HCT116 (cell line): ENCODE measurements at regions not wholly inside any gene's neighbourhood (a gene's known extent, or its start where the extent isn't known, plus 50 kb on each side); places are given as distances from the start of the nearest gene placed in this dataset.
"Not testable (repeated sequence)": the region's sequence is repeated elsewhere in the genome, so short reads cannot be mapped to it uniquely, and the experiment has no call there.

ENCODE experiments used
- ATAC-seq: fragments of 200-7000 bp; cut with Tn5 transposase; 2 replicates; pipeline ENCODE4 v1.9.1; 2020; ENCODE audit warnings: mild to moderate bottlenecking, moderate library complexity
- BruUV-seq: library from RNA; stranded (reverse); fragments of 400-500 nt; replicated peaks from 2 replicates; lab custom pipeline; 2021; lab: Mats Ljungman, UMichigan
- CTCF ChIA-PET: fragments of 300-600 bp; sonication (Branson Sonifier 250); formaldehyde crosslinking; loops from one replicate; lab custom pipeline; 2021; ENCODE audit warnings: antibody characterized with exemption; lab: Charles Lee
- POLR2A ChIA-PET: fragments of 300-600, 350-600 bp; sonication (Branson Sonifier 250); formaldehyde crosslinking; loops from one replicate; lab custom pipeline; 2021; ENCODE audit warnings: antibody characterized with exemption; lab: Charles Lee
- RAD21 ChIA-PET, 2 experiments: fragments of 300-600 bp; sonication (Branson Sonifier 250); formaldehyde crosslinking; loops; one replicate each; lab custom pipeline; 2023; ENCODE audit warnings: low total read pairs in 2 of 2; ENCODE audit not compliant: uncharacterized antibody in 2 of 2, unreplicated experiment in 2 of 2, low non-redundant PET in 1 of 2; lab: Charles Lee
- DNase-seq: peaks from one replicate; pipeline ENCODE4 v3.0.0-alpha.2; 2010; ENCODE audit warnings: low read depth, low spot score
- H2AFZ ChIP-seq: fragments of 200-600 bp; shearing (Covaris generic), sonication (generic); 2 replicates; pipeline ENCODE4 v1.6.1; 2017; ENCODE audit warnings: low read depth, mixed run types, mixed read lengths, antibody characterized with exemption, low read length; ENCODE audit not compliant: poor library complexity, severe bottlenecking
- H3K27ac ChIP-seq: 2 replicates; pipeline ENCODE4 v1.5.1; 2012; ENCODE audit warnings: low read depth, low read length
- H3K27me3 ChIP-seq: fragments of 200-600 bp; sonication (generic); 2 replicates; pipeline ENCODE4 v1.6.1; 2016; ENCODE audit warnings: mixed run types, low read length, mixed read lengths; ENCODE audit not compliant: insufficient read depth
- H3K36me3 ChIP-seq, 2 experiments: fragments of 200-500 bp in 1 of 2; fragments of 200-600 bp in 1 of 2; sonication (Bioruptor generic) in 1 of 2; sonication (generic) in 1 of 2; 2 replicates each; pipeline versions ENCODE4 v1.5.1 to v1.6.1; 2014 to 2016; ENCODE audit warnings: low read length in 2 of 2, inconsistent platforms in 1 of 2, mixed read lengths in 1 of 2, mixed run types in 1 of 2; ENCODE audit not compliant: insufficient read depth in 2 of 2, control insufficient read depth in 1 of 2
- H3K4me1 ChIP-seq, 2 experiments: fragments of 200-600 bp in 1 of 2; sonication (generic) in 1 of 2; 2 replicates each; pipeline versions ENCODE4 v1.5.1 to v1.6.1; 2012 to 2017; ENCODE audit warnings: low read length in 2 of 2, inconsistent platforms in 1 of 2, mild to moderate bottlenecking in 1 of 2, mixed read lengths in 1 of 2, mixed run types in 1 of 2, moderate library complexity in 1 of 2; ENCODE audit not compliant: insufficient read depth in 2 of 2, control insufficient read depth in 1 of 2
- H3K4me2 ChIP-seq: fragments of 200-600 bp; sonication (generic); 2 replicates; pipeline ENCODE4 v1.6.1; 2017; ENCODE audit warnings: mixed run types, low read length, mixed read lengths
- H3K4me3 ChIP-seq, 2 experiments: fragments of 200-600 bp in 1 of 2; sonication (generic) in 1 of 2; replicated peaks in 1 of 2; 2 replicates each; pipeline ENCODE4 v1.5.1; 2011 to 2016; ENCODE audit warnings: low read length in 2 of 2, control low read depth in 1 of 2, low read depth in 1 of 2, mild to moderate bottlenecking in 1 of 2, mixed read lengths in 1 of 2, mixed run types in 1 of 2
- H3K79me2 ChIP-seq: fragments of 200-600 bp; sonication (generic); 2 replicates; pipeline ENCODE4 v1.6.1; 2017; ENCODE audit warnings: mild to moderate bottlenecking, mixed run types, low read length, moderate library complexity, mixed read lengths; ENCODE audit not compliant: insufficient read depth
- H3K9ac ChIP-seq: fragments of 200-600 bp; sonication (generic); 2 replicates; pipeline ENCODE4 v1.6.1; 2016; ENCODE audit warnings: low read length, mixed read lengths
- H3K9me2 ChIP-seq: fragments of 200-600 bp; sonication (generic), shearing (Covaris generic); 2 replicates; pipeline ENCODE4 v1.6.1; 2017; ENCODE audit warnings: mixed run types, mild to moderate bottlenecking, moderate library complexity; ENCODE audit not compliant: insufficient read depth
- H3K9me3 ChIP-seq, 2 experiments: fragments of 200-500 bp in 1 of 2; fragments of 200-600 bp in 1 of 2; sonication (Bioruptor generic) in 1 of 2; sonication (generic) in 1 of 2; 2 replicates each; pipeline ENCODE4 v1.6.1; 2014 to 2017; ENCODE audit warnings: low read length in 2 of 2, mixed read lengths in 2 of 2, inconsistent platforms in 1 of 2, low read depth in 1 of 2, mild to moderate bottlenecking in 1 of 2, mixed run types in 1 of 2, moderate library complexity in 1 of 2; ENCODE audit not compliant: control insufficient read depth in 1 of 2, insufficient read depth in 1 of 2
- H4K20me1 ChIP-seq: fragments of 200-600 bp; sonication (generic), shearing (Covaris generic); 2 replicates; pipeline ENCODE4 v1.6.1; 2017; ENCODE audit warnings: mixed run types, mild to moderate bottlenecking, moderate library complexity; ENCODE audit not compliant: insufficient read depth
- CEBPB ChIP-seq: IDR thresholded peaks from 2 replicates; pipeline ENCODE4 v1.6.1; 2012; ENCODE audit warnings: low read depth
- ELF1 ChIP-seq: IDR thresholded peaks from 2 replicates; pipeline ENCODE4 v1.6.1; 2012; ENCODE audit warnings: low read depth, borderline replicate concordance
- EZH2 ChIP-seq: fragments of 200-600 bp; sonication (generic); IDR thresholded peaks from 2 replicates; pipeline ENCODE4 v1.6.1; 2017; ENCODE audit warnings: antibody characterized with exemption, mixed run types
- EZH2phosphoT487 ChIP-seq: fragments of 200-600 bp; IDR thresholded peaks from 2 replicates; pipeline ENCODE4 v1.6.1; 2018; ENCODE audit warnings: antibody characterized with exemption, borderline replicate concordance
- FOSL1 ChIP-seq: IDR thresholded peaks from 2 replicates; pipeline ENCODE4 v1.6.1; 2012; ENCODE audit warnings: low read depth
- POLR2A ChIP-seq: IDR thresholded peaks from 2 replicates; pipeline ENCODE4 v1.7.0; 2011; ENCODE audit warnings: borderline replicate concordance; ENCODE audit not compliant: insufficient read depth, insufficient read length; ENCODE audit errors: extremely low read depth
- SP1 ChIP-seq: IDR thresholded peaks from 2 replicates; pipeline ENCODE4 v1.6.1; 2012; ENCODE audit warnings: low read depth
- TCF7L2 ChIP-seq: IDR thresholded peaks from 2 replicates; pipeline ENCODE4 v1.7.0; 2011; ENCODE audit warnings: borderline replicate concordance, inconsistent platforms; ENCODE audit not compliant: insufficient read depth, insufficient read length; ENCODE audit errors: extremely low read depth
- YY1 ChIP-seq: IDR thresholded peaks from 2 replicates; pipeline ENCODE4 v1.6.1; 2011; ENCODE audit warnings: low read length, low read depth, moderate library complexity, mild to moderate bottlenecking; ENCODE audit not compliant: insufficient replicate concordance; ENCODE audit errors: extremely low read depth
- ZNF274 ChIP-seq: fragments of 200-500 bp; sonication (Bioruptor generic); IDR thresholded peaks from 2 replicates; pipeline ENCODE4 v1.6.1; 2014; ENCODE audit warnings: mild to moderate bottlenecking, low read depth, low read length, inconsistent platforms
- intact Hi-C: fragments of 100-400 bp; cut with micrococcal nuclease; formaldehyde crosslinking; loops from 2 replicates; pipeline ENCODE4 v1.10.0; 2022
- TF ChIP-seq, protein P1 (sequence below): IDR thresholded peaks from 2 replicates; pipeline ENCODE4 v1.6.1; 2011; ENCODE audit warnings: mild to moderate bottlenecking, low read length, moderate library complexity; ENCODE audit not compliant: insufficient replicate concordance; ENCODE audit errors: extremely low read depth
- TF ChIP-seq, protein P2 (sequence below): IDR thresholded peaks from 2 replicates; pipeline ENCODE4 v1.6.1; 2012; ENCODE audit warnings: low read depth
- TF ChIP-seq, protein P3 (sequence below): IDR thresholded peaks from 2 replicates; pipeline ENCODE4 v1.6.1; 2012
- TF ChIP-seq, protein P4 (sequence below): IDR thresholded peaks from 2 replicates; pipeline ENCODE4 v1.6.1; 2012

DNA sequence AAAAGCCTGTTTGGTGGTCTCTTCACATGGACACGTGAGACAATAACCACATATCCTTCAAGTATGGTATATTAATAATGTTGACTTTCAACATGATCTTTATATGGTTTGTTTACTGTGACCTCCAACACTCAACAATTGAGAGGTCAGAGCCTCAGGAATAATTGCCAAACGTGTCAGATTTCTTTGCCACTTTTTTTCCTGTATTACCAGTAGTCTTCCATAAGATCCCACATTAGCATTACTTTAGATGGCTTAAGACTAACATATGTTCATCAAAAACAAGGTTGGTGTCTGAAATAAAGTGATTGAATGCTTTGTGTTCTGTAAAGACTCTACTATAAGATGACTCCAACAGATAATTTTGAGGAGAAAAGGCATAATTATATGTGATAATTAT lies 118.7 kb upstream of the F3 start:
- BruUV-seq = no TSS peak
- Histone ChIP-seq H3K27ac (no peak overlapping the region), H3K9me3 (no peaks in the 10 kb centered on the region), H2AFZ (no peak overlapping the region), H4K20me1 (no peaks in the 10 kb centered on the region), H3K27me3 (no peaks in the 10 kb centered on the region), H3K36me3 (no peaks in the 10 kb centered on the region), H3K4me2 (no peak overlapping the region), H3K9ac (no peak overlapping the region)
- ATAC-seq = no peak
- POLR2A ChIA-PET = no interaction called here
- DNase-seq = no peak
- TF ChIP-seq FOSL1 = no peak
- no peak for TF ChIP-seq SP1
- no peak for TF ChIP-seq ZNF274
- no peak for TF ChIP-seq YY1
- TF ChIP-seq, protein P1, sequence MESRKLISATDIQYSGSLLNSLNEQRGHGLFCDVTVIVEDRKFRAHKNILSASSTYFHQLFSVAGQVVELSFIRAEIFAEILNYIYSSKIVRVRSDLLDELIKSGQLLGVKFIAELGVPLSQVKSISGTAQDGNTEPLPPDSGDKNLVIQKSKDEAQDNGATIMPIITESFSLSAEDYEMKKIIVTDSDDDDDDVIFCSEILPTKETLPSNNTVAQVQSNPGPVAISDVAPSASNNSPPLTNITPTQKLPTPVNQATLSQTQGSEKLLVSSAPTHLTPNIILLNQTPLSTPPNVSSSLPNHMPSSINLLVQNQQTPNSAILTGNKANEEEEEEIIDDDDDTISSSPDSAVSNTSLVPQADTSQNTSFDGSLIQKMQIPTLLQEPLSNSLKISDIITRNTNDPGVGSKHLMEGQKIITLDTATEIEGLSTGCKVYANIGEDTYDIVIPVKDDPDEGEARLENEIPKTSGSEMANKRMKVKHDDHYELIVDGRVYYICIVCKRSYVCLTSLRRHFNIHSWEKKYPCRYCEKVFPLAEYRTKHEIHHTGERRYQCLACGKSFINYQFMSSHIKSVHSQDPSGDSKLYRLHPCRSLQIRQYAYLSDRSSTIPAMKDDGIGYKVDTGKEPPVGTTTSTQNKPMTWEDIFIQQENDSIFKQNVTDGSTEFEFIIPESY = no peak
- no peak for TF ChIP-seq CEBPB
- no peak for TF ChIP-seq POLR2A
- no peak for TF ChIP-seq ELF1
- no peak for TF ChIP-seq TCF7L2
- TF ChIP-seq EZH2phosphoT487 = no peak
- TF ChIP-seq, protein P2, sequence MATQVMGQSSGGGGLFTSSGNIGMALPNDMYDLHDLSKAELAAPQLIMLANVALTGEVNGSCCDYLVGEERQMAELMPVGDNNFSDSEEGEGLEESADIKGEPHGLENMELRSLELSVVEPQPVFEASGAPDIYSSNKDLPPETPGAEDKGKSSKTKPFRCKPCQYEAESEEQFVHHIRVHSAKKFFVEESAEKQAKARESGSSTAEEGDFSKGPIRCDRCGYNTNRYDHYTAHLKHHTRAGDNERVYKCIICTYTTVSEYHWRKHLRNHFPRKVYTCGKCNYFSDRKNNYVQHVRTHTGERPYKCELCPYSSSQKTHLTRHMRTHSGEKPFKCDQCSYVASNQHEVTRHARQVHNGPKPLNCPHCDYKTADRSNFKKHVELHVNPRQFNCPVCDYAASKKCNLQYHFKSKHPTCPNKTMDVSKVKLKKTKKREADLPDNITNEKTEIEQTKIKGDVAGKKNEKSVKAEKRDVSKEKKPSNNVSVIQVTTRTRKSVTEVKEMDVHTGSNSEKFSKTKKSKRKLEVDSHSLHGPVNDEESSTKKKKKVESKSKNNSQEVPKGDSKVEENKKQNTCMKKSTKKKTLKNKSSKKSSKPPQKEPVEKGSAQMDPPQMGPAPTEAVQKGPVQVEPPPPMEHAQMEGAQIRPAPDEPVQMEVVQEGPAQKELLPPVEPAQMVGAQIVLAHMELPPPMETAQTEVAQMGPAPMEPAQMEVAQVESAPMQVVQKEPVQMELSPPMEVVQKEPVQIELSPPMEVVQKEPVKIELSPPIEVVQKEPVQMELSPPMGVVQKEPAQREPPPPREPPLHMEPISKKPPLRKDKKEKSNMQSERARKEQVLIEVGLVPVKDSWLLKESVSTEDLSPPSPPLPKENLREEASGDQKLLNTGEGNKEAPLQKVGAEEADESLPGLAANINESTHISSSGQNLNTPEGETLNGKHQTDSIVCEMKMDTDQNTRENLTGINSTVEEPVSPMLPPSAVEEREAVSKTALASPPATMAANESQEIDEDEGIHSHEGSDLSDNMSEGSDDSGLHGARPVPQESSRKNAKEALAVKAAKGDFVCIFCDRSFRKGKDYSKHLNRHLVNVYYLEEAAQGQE = no peak
- TF ChIP-seq, protein P3, sequence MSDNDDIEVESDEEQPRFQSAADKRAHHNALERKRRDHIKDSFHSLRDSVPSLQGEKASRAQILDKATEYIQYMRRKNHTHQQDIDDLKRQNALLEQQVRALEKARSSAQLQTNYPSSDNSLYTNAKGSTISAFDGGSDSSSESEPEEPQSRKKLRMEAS = no peak
- TF ChIP-seq, protein P4, sequence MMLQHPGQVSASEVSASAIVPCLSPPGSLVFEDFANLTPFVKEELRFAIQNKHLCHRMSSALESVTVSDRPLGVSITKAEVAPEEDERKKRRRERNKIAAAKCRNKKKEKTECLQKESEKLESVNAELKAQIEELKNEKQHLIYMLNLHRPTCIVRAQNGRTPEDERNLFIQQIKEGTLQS = no peak
- TF ChIP-seq EZH2 = no peak
- TF ChIP-seq, all 23 proteins: peak for 0
- intact Hi-C loops = no loop called here
- CTCF ChIA-PET = no interaction called here
- H3K9me2 ChIP-seq = no peaks in the 10 kb centered on the region
- no peak overlapping the region for H3K4me3 ChIP-seq
- no peaks in the 10 kb centered on the region for H3K79me2 ChIP-seq
- RAD21 ChIA-PET = no interaction called here
- H3K4me1 ChIP-seq = peaks cover 15 to 49% of the 10 kb centered on the region in 2 experiments

DNA sequence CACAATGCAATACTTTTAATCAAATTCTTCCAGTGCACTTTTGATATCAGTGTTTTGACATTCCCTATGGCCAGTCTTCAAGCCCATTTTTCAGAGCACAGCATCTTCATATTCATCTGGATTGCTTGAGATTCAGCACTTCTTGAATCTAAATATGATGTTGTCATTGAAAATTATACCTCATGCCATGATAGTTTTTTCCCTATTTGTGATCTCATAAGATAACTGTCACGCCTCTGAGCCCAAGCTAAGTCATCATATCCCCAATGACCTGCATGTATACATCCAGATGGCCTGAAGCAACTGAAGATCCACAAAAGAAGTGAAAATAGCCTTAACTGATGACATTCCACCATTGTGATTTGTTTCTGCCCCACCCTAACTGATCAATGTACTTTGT lies 117.6 kb upstream of the F3 start:
- intact Hi-C loops, BruUV-seq: not testable (repeated sequence)

More for the DNA sequence above, 117.6 kb upstream of the F3 start:
- POLR2A ChIA-PET, H3K9me2 ChIP-seq, H3K4me2 ChIP-seq, H3K9me3 ChIP-seq, DNase-seq, H4K20me1 ChIP-seq, H3K27ac ChIP-seq, H3K4me3 ChIP-seq, CTCF ChIA-PET, RAD21 ChIA-PET, H3K27me3 ChIP-seq, H3K79me2 ChIP-seq, ATAC-seq, H3K9ac ChIP-seq, H2AFZ ChIP-seq, H3K36me3 ChIP-seq: not testable (repeated sequence)
- peaks cover 22 to 60% of the 10 kb centered on the region in 2 experiments for H3K4me1 ChIP-seq
